PC-3 (cell line): ENCODE measurements at regions not wholly inside any gene's neighbourhood (a gene's known extent, or its start where the extent isn't known, plus 50 kb on each side); places are given as distances from the start of the nearest gene placed in this dataset.

Experiments used
- EZH2 ChIP-seq: fragments of 300-600 bp; sonication (generic); IDR thresholded peaks from one replicate; pipeline ENCODE4 v1.6.1; 2017; ENCODE audit warnings: antibody characterized with exemption, mild to moderate bottlenecking, low read length; ENCODE audit not compliant: unreplicated experiment
- EZH2phosphoT487 ChIP-seq: fragments of 300-600 bp; sonication (generic); IDR thresholded peaks from 2 replicates; pipeline ENCODE4 v1.6.1; 2018; ENCODE audit warnings: mild to moderate bottlenecking, antibody characterized with exemption, low read length, borderline replicate concordance
- TF ChIP-seq, protein P1 (sequence below): fragments of 300-600 bp; sonication (generic); conservative IDR thresholded peaks from 2 replicates; pipeline ENCODE4 v1.5.1; 2017; ENCODE audit warnings: antibody characterized with exemption, low read depth, mild to moderate bottlenecking, low read length

DNA sequence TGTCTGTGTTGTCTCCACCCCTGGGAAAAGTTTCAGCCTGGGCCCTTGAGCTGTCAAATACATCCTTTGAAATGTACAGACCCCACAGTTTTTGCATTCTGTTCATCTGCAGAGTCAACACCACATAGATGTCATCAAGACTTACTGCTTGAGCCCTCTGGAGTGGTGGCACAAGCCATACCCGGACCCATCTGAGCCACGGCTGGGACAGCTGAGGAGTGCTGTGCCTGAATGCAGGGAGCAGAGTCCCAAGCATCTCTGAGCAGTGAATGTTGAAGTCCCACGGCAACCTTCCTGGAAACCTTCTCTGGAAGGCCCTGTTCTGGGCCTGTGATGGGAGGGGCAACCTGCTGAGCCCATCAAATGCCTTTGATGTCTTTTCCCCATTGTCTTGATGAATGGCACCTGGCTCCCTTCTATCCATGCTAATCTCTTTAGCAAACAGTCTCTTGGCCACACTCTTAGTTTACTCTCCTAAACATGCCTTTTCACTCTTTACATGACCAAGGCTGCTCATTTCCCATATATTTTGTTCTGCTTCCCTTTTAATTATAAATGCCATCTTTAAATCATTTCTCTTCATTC, 92.5 kb downstream of the ATPSCKMT start:
- TF ChIP-seq EZH2phosphoT487 = no peak
- TF ChIP-seq, protein P1, sequence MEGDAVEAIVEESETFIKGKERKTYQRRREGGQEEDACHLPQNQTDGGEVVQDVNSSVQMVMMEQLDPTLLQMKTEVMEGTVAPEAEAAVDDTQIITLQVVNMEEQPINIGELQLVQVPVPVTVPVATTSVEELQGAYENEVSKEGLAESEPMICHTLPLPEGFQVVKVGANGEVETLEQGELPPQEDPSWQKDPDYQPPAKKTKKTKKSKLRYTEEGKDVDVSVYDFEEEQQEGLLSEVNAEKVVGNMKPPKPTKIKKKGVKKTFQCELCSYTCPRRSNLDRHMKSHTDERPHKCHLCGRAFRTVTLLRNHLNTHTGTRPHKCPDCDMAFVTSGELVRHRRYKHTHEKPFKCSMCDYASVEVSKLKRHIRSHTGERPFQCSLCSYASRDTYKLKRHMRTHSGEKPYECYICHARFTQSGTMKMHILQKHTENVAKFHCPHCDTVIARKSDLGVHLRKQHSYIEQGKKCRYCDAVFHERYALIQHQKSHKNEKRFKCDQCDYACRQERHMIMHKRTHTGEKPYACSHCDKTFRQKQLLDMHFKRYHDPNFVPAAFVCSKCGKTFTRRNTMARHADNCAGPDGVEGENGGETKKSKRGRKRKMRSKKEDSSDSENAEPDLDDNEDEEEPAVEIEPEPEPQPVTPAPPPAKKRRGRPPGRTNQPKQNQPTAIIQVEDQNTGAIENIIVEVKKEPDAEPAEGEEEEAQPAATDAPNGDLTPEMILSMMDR = no peak
- no peak for TF ChIP-seq EZH2
